Skeletal muscle satellite cell (primary cell): ENCODE measurements at regions not wholly inside any gene's neighbourhood (a gene's known extent, or its start where the extent isn't known, plus 50 kb on each side); places are given as distances from the start of the nearest gene placed in this dataset.

ENCODE experiments used
- H3K27me3 ChIP-seq: 2 replicates; pipeline ENCODE4 v1.7.0; 2013; ENCODE audit warnings: low read length; ENCODE audit not compliant: control insufficient read depth, insufficient read depth
- H3K36me3 ChIP-seq: 2 replicates; pipeline ENCODE4 v1.7.0; 2013; ENCODE audit warnings: mild to moderate bottlenecking, control low read depth, low read length; ENCODE audit not compliant: insufficient read depth
- H3K4me1 ChIP-seq: 2 replicates; pipeline ENCODE4 v1.7.0; 2013; ENCODE audit warnings: low read length; ENCODE audit not compliant: control insufficient read depth, insufficient read depth
- H3K4me2 ChIP-seq: 2 replicates; pipeline ENCODE4 v1.7.0; 2013; ENCODE audit warnings: mild to moderate bottlenecking, low read length
- H3K4me3 ChIP-seq: 2 replicates; pipeline ENCODE4 v1.7.0; 2013; ENCODE audit warnings: low read length
- H3K9ac ChIP-seq: 2 replicates; pipeline ENCODE4 v1.7.0; 2013; ENCODE audit warnings: mild to moderate bottlenecking, low read depth, low read length, moderate library complexity
- H3K9me3 ChIP-seq: replicated peaks from 2 replicates; pipeline ENCODE4 v1.7.0; 2013; ENCODE audit warnings: mild to moderate bottlenecking, control low read depth, low read length

GRCh38 chr11:92623055-92623454 is 346.4 kb upstream of the MTNR1B start:
- H3K4me2 ChIP-seq, result no peak overlapping the region
- H3K27me3 ChIP-seq, result no peaks in the 10 kb centered on the region
- no peak overlapping the region for H3K9ac ChIP-seq
- H3K4me3 ChIP-seq, result no peak overlapping the region
- no peaks in the 10 kb centered on the region for H3K36me3 ChIP-seq
- H3K9me3 ChIP-seq, result no peaks in the 10 kb centered on the region
- H3K4me1 ChIP-seq, result peaks cover 6% of the 10 kb centered on the region

- Histone ChIP-seq H3K9me3 (no peaks in the 10 kb centered on the region), H3K4me3 (no peak overlapping the region), H3K4me2 (no peak overlapping the region), H3K36me3 (no peaks in the 10 kb centered on the region), H3K27me3 (no peaks in the 10 kb centered on the region), H3K4me1 (peaks cover 14% of the 10 kb centered on the region), H3K9ac (no peak overlapping the region)
Measured at GRCh38 chr11:92625894-92626293, 343.6 kb upstream of the MTNR1B start.

GRCh38 chr11:92626624-92627023 is 342.8 kb upstream of the MTNR1B start:
- no peaks in the 10 kb centered on the region for H3K36me3 ChIP-seq
- no peaks in the 10 kb centered on the region for H3K27me3 ChIP-seq
- no peak overlapping the region for H3K9ac ChIP-seq
- no peak overlapping the region for H3K4me3 ChIP-seq
- no peak overlapping the region for H3K4me2 ChIP-seq
- H3K9me3 ChIP-seq, result no peaks in the 10 kb centered on the region
- peaks cover 14% of the 10 kb centered on the region for H3K4me1 ChIP-seq

- H3K4me1 ChIP-seq, result peaks cover 14% of the 10 kb centered on the region
- no peaks in the 10 kb centered on the region for H3K27me3 ChIP-seq
- peak overlapping the region; percentile 40 for H3K4me2 ChIP-seq
- H3K4me3 ChIP-seq, result no peak overlapping the region
- no peak overlapping the region for H3K9ac ChIP-seq
- no peaks in the 10 kb centered on the region for H3K9me3 ChIP-seq
- H3K36me3 ChIP-seq, result no peaks in the 10 kb centered on the region
Measured at GRCh38 chr11:92627615-92628256, 341.7 kb upstream of the MTNR1B start.

- H3K4me3 ChIP-seq, result no peak overlapping the region
- H3K36me3 ChIP-seq, result no peaks in the 10 kb centered on the region
- H3K27me3 ChIP-seq, result no peaks in the 10 kb centered on the region
- peaks cover 14% of the 10 kb centered on the region for H3K4me1 ChIP-seq
- H3K9me3 ChIP-seq, result no peaks in the 10 kb centered on the region
- peak overlapping the region; percentile 40 for H3K4me2 ChIP-seq
- no peak overlapping the region for H3K9ac ChIP-seq
Measured at GRCh38 chr11:92628401-92629292, 340.8 kb upstream of the MTNR1B start.

- H3K4me1 ChIP-seq, result peaks cover 13% of the 10 kb centered on the region
- no peaks in the 10 kb centered on the region for H3K36me3 ChIP-seq
- no peaks in the 10 kb centered on the region for H3K27me3 ChIP-seq
- no peak overlapping the region for H3K4me3 ChIP-seq
- no peak overlapping the region for H3K9ac ChIP-seq
- no peaks in the 10 kb centered on the region for H3K9me3 ChIP-seq
- H3K4me2 ChIP-seq, result no peak overlapping the region
Measured at GRCh38 chr11:92632495-92632894, 337.0 kb upstream of the MTNR1B start.

GRCh38 chr11:92633820-92634219 is 335.6 kb upstream of the MTNR1B start:
- Histone ChIP-seq H3K4me1 (no peaks in the 10 kb centered on the region), H3K36me3 (no peaks in the 10 kb centered on the region), H3K27me3 (no peaks in the 10 kb centered on the region), H3K9me3 (no peaks in the 10 kb centered on the region), H3K4me3 (no peak overlapping the region), H3K9ac (no peak overlapping the region), H3K4me2 (no peak overlapping the region)

GRCh38 chr11:92636543-92637188 is 332.8 kb upstream of the MTNR1B start:
- Histone ChIP-seq H3K27me3 (no peaks in the 10 kb centered on the region), H3K4me2 (no peak overlapping the region), H3K4me1 (no peaks in the 10 kb centered on the region), H3K9ac (no peak overlapping the region), H3K36me3 (no peaks in the 10 kb centered on the region), H3K9me3 (no peaks in the 10 kb centered on the region), H3K4me3 (no peak overlapping the region)

GRCh38 chr11:92638678-92639077 is 330.8 kb upstream of the MTNR1B start:
- Histone ChIP-seq H3K9me3 (no peaks in the 10 kb centered on the region), H3K4me3 (no peak overlapping the region), H3K36me3 (no peaks in the 10 kb centered on the region), H3K27me3 (no peaks in the 10 kb centered on the region), H3K9ac (no peak overlapping the region), H3K4me1 (no peaks in the 10 kb centered on the region), H3K4me2 (no peak overlapping the region)

- Histone ChIP-seq H3K4me1 (no peaks in the 10 kb centered on the region), H3K36me3 (no peaks in the 10 kb centered on the region), H3K4me3 (no peak overlapping the region)
Measured at GRCh38 chr11:92642177-92642931, 327.1 kb upstream of the MTNR1B start.

GRCh38 chr11:92643827-92644226 is 325.6 kb upstream of the MTNR1B start:
- Histone ChIP-seq H3K36me3 (no peaks in the 10 kb centered on the region), H3K4me2 (no peak overlapping the region), H3K9ac (no peak overlapping the region), H3K4me3 (no peak overlapping the region), H3K4me1 (no peaks in the 10 kb centered on the region), H3K9me3 (no peaks in the 10 kb centered on the region), H3K27me3 (no peaks in the 10 kb centered on the region)

More at GRCh38 chr11:92642177-92642931, 327.1 kb upstream of the MTNR1B start:
- H3K9me3 ChIP-seq, result no peaks in the 10 kb centered on the region
- H3K27me3 ChIP-seq, result no peaks in the 10 kb centered on the region
- no peak overlapping the region for H3K4me2 ChIP-seq
- no peak overlapping the region for H3K9ac ChIP-seq
